Peyer's patch (tissue), 4 donors: ENCODE measurements at regions not wholly inside any gene's neighbourhood (a gene's known extent, or its start where the extent isn't known, plus 50 kb on each side); places are given as distances from the start of the nearest gene placed in this dataset.

Experiments
- DNase-seq, 3 donors: peaks; one replicate each; pipeline ENCODE4 v3.0.0-alpha.2; 2017 to 2019
- H3K27ac ChIP-seq, 4 donors: fragments of 200-600 bp; sonication (generic); one replicate each; pipeline ENCODE4 v1.5.1; 2016 to 2019
- H3K27me3 ChIP-seq, 2 donors: fragments of 200-600 bp; sonication (generic); one replicate each; pipeline ENCODE4 v1.5.1; 2019
- H3K36me3 ChIP-seq, 3 donors: fragments of 200-600 bp; sonication (generic); one replicate each; pipeline ENCODE4 v1.5.1; 2016 to 2019
- H3K4me1 ChIP-seq, 4 donors: fragments of 200-600 bp; sonication (generic); one replicate each; pipeline ENCODE4 v1.5.1; 2016 to 2019
- H3K4me3 ChIP-seq, 4 donors: fragments of 200-600 bp; sonication (generic); 1 replicate in 3 of 4; 2 replicates in 1 of 4; pipeline ENCODE4 v1.5.1; 2016 to 2019; ENCODE audit warnings: mild to moderate bottlenecking in 1 of 4
- H3K9me3 ChIP-seq, 4 donors: fragments of 200-600 bp; sonication (generic); one replicate each; pipeline ENCODE4 v1.5.1; 2016 to 2019; ENCODE audit warnings: mild to moderate bottlenecking in 1 of 4
- POLR2A ChIP-seq, 2 donors: fragments of 450-650 bp; IDR thresholded peaks; one replicate each; pipeline ENCODE4 v1.5.1; 2017; ENCODE audit warnings: antibody characterized with exemption in 2 of 2, mild to moderate bottlenecking in 2 of 2, moderate library complexity in 2 of 2
- TF ChIP-seq, protein P1 (sequence below), 6 experiments: fragments of 450-650 bp in 4 of 6; fragments of 200-600 bp in 2 of 6; sonication (generic) in 1 of 6; IDR thresholded peaks; one replicate each; pipeline ENCODE4 v1.5.1; 2017 to 2019; ENCODE audit warnings: antibody characterized with exemption in 6 of 6, mild to moderate bottlenecking in 3 of 6, moderate library complexity in 1 of 6

DNA sequence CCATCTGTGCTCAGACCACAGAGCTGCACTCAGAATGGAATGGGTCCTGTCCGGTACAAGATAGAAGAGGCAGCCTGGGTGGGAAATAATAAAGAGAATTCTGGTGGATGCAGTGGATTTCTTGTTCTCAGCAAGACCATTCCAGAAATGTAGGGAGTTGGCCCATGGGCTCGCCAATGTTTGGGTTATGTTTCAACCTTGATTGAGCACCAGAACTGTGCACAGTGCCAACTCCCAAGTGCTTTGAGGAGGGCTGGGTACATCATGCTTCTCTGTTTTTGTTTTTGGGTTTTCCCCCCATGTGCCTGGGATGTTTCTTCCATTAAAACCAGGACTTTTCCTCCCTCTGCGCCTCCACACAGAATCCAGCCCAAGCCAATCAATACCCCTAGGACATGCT, 304.1 kb downstream of the TNS1 start:
- Histone ChIP-seq H3K27ac (no peak overlapping the region), H3K4me3 (no peak overlapping the region), H3K4me1 (no peaks in the 10 kb centered on the region), H3K27me3 (no peaks in the 10 kb centered on the region), H3K9me3 (no peaks in the 10 kb centered on the region), H3K36me3 (no peaks in the 10 kb centered on the region)
- no peak for TF ChIP-seq POLR2A (IDR thresholded peaks at IDR 0.05)
- TF ChIP-seq, protein P1, sequence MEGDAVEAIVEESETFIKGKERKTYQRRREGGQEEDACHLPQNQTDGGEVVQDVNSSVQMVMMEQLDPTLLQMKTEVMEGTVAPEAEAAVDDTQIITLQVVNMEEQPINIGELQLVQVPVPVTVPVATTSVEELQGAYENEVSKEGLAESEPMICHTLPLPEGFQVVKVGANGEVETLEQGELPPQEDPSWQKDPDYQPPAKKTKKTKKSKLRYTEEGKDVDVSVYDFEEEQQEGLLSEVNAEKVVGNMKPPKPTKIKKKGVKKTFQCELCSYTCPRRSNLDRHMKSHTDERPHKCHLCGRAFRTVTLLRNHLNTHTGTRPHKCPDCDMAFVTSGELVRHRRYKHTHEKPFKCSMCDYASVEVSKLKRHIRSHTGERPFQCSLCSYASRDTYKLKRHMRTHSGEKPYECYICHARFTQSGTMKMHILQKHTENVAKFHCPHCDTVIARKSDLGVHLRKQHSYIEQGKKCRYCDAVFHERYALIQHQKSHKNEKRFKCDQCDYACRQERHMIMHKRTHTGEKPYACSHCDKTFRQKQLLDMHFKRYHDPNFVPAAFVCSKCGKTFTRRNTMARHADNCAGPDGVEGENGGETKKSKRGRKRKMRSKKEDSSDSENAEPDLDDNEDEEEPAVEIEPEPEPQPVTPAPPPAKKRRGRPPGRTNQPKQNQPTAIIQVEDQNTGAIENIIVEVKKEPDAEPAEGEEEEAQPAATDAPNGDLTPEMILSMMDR (IDR thresholded peaks at IDR 0.05): no peak
- no peak for DNase-seq

DNA sequence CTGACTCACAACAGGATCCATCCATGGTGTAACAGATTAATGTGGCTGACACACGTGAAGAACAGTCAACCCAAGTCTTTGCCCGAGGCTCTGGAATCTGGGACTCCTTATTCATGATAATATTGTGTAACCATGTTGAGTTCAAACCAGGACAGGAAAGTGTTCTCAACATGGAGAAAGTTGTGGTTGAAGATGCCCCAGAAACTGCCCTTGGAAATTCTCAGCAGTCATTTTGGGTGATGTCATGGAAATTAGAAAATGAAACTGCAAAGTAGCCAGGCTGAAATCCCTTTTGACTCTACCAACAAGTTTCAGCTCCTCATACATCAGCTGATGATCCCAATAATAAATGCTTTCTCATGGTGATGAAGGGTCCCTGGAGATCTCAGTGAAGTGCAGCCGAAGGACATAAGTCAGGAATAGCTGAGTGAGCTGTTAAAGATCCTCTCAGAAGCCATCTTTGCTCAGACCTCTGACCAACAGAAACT, 307.7 kb downstream of the TNS1 start:
- TF ChIP-seq, protein P1 (IDR thresholded peaks at IDR 0.05): no peak
- no peak for TF ChIP-seq POLR2A (IDR thresholded peaks at IDR 0.05)
- DNase-seq: no peak
- Histone ChIP-seq H3K4me3 (no peak overlapping the region), H3K27ac (peak overlapping the region in 3 of 4 donors; percentile 21 to 48 (median 32)), H3K27me3 (no peaks in the 10 kb centered on the region), H3K36me3 (no peaks in the 10 kb centered on the region), H3K4me1 (no peaks in the 10 kb centered on the region), H3K9me3 (no peaks in the 10 kb centered on the region)

DNA sequence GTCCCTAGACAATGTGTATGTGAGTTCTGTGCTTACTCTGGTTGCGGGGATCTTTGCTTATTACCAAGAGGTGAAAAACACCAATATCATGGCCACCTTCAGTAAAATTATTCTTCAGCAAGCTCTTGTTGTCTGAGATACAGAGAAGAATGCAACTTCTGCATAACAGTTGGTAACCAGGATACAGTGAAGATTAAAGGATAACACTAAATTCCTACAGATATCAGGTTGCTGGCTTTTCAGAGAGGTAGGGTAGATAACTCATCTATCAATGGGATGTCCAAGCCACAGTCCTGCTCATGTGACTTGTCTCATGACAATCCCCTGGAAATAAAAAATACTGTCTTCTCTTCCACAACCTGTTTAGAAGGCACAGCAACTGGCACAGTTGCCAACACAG, 308.5 kb downstream of the TNS1 start:
- no peak overlapping the region for H3K4me3 ChIP-seq
- no peaks in the 10 kb centered on the region for H3K36me3 ChIP-seq
- TF ChIP-seq POLR2A (IDR thresholded peaks at IDR 0.05): no peak
- no peak for DNase-seq
- H3K27ac ChIP-seq: peak overlapping the region in 3 of 4 donors; percentile 21 to 48 (median 32)
- H3K27me3 ChIP-seq: no peaks in the 10 kb centered on the region
- H3K9me3 ChIP-seq: no peaks in the 10 kb centered on the region
- no peaks in the 10 kb centered on the region for H3K4me1 ChIP-seq

DNA sequence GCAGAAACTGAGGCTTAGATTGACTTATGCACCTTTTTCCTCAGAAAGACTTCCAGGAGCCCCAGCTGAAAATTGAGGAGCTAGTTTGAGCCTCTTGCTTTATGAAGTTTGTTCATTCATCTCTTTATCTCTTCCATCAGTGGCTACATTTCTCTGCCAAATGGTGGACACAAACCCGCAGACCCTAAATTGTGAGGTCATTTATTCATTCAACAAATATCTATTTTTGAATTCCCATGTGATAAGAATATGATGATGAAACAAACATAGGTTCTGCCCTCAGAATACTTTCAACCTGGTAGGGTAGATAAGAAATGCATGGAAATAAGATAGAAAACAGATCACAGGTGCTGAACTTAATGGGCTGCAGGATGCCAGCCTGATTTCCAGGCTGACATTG, 309.4 kb downstream of the TNS1 start:
- Histone ChIP-seq H3K4me1 (no peaks in the 10 kb centered on the region), H3K27ac (no peak overlapping the region), H3K4me3 (no peak overlapping the region), H3K9me3 (no peaks in the 10 kb centered on the region), H3K36me3 (no peaks in the 10 kb centered on the region), H3K27me3 (no peaks in the 10 kb centered on the region)
- TF ChIP-seq, protein P1 (IDR thresholded peaks at IDR 0.05): no peak
- TF ChIP-seq POLR2A (IDR thresholded peaks at IDR 0.05): no peak
- no peak for DNase-seq

DNA sequence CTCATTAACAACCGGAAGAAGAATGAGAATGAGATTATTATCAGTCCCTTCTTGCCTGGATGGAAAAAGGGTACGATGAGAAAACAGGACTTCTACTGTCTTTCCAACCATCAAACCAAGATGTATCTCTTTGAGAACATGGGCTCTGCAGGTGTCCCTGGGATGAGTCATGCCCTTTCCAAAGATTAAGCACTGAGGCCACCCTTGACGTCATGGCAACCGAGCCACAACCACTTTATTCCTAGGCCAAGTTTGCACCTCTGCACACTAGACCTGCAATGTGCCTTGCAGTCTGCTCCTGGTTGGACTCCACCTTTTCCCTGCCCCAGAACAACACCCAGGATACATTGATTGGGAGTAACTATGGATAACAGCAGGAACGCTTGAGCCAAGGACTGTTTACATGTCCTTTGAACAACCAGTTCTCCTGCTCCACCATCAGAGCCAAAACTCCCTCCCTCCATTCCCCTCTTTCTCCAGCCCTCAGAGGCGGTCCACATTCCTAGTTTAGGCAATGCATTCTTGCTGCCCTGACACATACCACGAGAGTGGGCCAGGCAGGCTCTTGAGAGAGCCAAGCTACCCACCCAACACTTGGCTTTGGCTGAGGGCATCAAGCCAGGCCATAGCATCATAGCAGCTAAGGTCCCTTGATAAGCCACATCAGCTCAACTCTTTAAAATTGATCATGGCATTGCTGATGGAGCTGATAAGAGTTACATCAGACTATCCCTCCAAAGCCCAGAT, 310.7 kb downstream of the TNS1 start:
- no peak overlapping the region for H3K4me3 ChIP-seq
- H3K27me3 ChIP-seq: no peaks in the 10 kb centered on the region
- no peaks in the 10 kb centered on the region for H3K9me3 ChIP-seq
- H3K4me1 ChIP-seq: no peaks in the 10 kb centered on the region
- TF ChIP-seq, protein P1 (IDR thresholded peaks at IDR 0.05): no peak
- no peak for TF ChIP-seq POLR2A (IDR thresholded peaks at IDR 0.05)
- no peaks in the 10 kb centered on the region for H3K36me3 ChIP-seq
- H3K27ac ChIP-seq: peak overlapping the region in 2 of 4 donors; percentile 56 to 58
- peak in 1 of 3 donors; percentile 68 for DNase-seq

DNA sequence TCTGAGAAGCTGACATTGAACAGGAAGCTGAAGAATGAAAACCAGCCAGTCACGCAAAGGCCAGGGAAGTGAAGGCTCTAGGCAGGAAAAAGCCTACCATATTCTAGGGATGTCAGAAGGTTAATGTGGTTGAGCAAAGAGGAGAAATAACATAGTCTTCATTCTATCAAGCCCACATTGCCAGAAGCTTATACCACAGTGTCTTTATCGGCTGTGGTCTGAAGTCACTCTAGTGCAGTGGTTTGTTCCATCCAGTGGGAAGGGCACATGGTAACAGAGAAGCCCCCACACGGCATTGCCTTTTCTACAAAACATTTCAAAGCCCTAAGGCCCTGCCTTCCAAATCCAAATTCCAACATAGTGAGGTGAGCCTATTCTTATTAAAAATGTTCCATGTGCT, 311.3 kb downstream of the TNS1 start:
- Histone ChIP-seq H3K4me1 (no peaks in the 10 kb centered on the region), H3K36me3 (no peaks in the 10 kb centered on the region), H3K27me3 (no peaks in the 10 kb centered on the region), H3K4me3 (no peak overlapping the region), H3K27ac (peak overlapping the region in 3 of 4 donors; percentile 19 to 58 (median 28)), H3K9me3 (no peaks in the 10 kb centered on the region)
- no peak for DNase-seq
- TF ChIP-seq, protein P1 (IDR thresholded peaks at IDR 0.05): no peak
- TF ChIP-seq POLR2A (IDR thresholded peaks at IDR 0.05): no peak
